ENCODE measurements at regions not wholly inside any gene's neighbourhood (a gene's known extent, or its start where the extent isn't known, plus 50 kb on each side); places are given as distances from the start of the nearest gene placed in this dataset.

GRCh38 chr2:238791354-238791753 is 56.5 kb upstream of the TWIST2 start:
- Histone ChIP-seq H3K4me3 (replicated peaks; ENCODE audit: low read depth, low read length) (no peak overlapping the region), H3K36me3 (ENCODE audit: control insufficient read depth, insufficient read depth, low read length) (no peaks in the 10 kb centered on the region), H3K27me3 (replicated peaks; ENCODE audit: control insufficient read depth, insufficient read depth, low read length) (no peaks in the 10 kb centered on the region; the same call in 1 of the 2 replicates)
- DNase-seq (ENCODE audit: extremely low read depth, insufficient read length), result no peak
- no peak for TF ChIP-seq CTCF (IDR thresholded peaks at IDR 0.05; ENCODE audit: insufficient read depth, low read length, poor library complexity, severe bottlenecking)

- no peak overlapping the region for H3K4me3 ChIP-seq (replicated peaks; ENCODE audit: low read depth, low read length)
- no peak for TF ChIP-seq CTCF (IDR thresholded peaks at IDR 0.05; ENCODE audit: insufficient read depth, low read length, poor library complexity, severe bottlenecking)
- DNase-seq (ENCODE audit: extremely low read depth, insufficient read length), result no peak
Observed at GRCh38 chr2:238793306-238793705, 54.6 kb upstream of the TWIST2 start.

GRCh38 chr2:238793801-238794449 is 54.0 kb upstream of the TWIST2 start:
- no peak overlapping the region for H3K4me3 ChIP-seq (replicated peaks; ENCODE audit: low read depth, low read length)
- H3K36me3 ChIP-seq (ENCODE audit: control insufficient read depth, insufficient read depth, low read length), result no peaks in the 10 kb centered on the region
- H3K27me3 ChIP-seq (replicated peaks; ENCODE audit: control insufficient read depth, insufficient read depth, low read length), result no peaks in the 10 kb centered on the region; the same call in 1 of the 2 replicates
- TF ChIP-seq CTCF (IDR thresholded peaks at IDR 0.05; ENCODE audit: insufficient read depth, low read length, poor library complexity, severe bottlenecking), result no peak
- no peak for DNase-seq (ENCODE audit: extremely low read depth, insufficient read length)

More at GRCh38 chr2:238793306-238793705, 54.6 kb upstream of the TWIST2 start:
- no peaks in the 10 kb centered on the region for H3K36me3 ChIP-seq (ENCODE audit: control insufficient read depth, insufficient read depth, low read length)
- H3K27me3 ChIP-seq (replicated peaks; ENCODE audit: control insufficient read depth, insufficient read depth, low read length), result no peaks in the 10 kb centered on the region; the same call in 1 of the 2 replicates

- Histone ChIP-seq H3K27me3 (replicated peaks; ENCODE audit: control insufficient read depth, insufficient read depth, low read length) (no peaks in the 10 kb centered on the region), H3K4me3 (replicated peaks; ENCODE audit: low read depth, low read length) (no peak overlapping the region), H3K36me3 (ENCODE audit: control insufficient read depth, insufficient read depth, low read length) (no peaks in the 10 kb centered on the region)
- no peak for TF ChIP-seq CTCF (IDR thresholded peaks at IDR 0.05; ENCODE audit: insufficient read depth, low read length, poor library complexity, severe bottlenecking)
- no peak for DNase-seq (ENCODE audit: extremely low read depth, insufficient read length)
Observed at GRCh38 chr2:238796223-238796885, 51.5 kb upstream of the TWIST2 start.

- H3K27me3 ChIP-seq (replicated peaks; ENCODE audit: control insufficient read depth, insufficient read depth, low read length), result no peaks in the 10 kb centered on the region
- H3K36me3 ChIP-seq (ENCODE audit: control insufficient read depth, insufficient read depth, low read length), result no peaks in the 10 kb centered on the region
- no peak for DNase-seq (ENCODE audit: extremely low read depth, insufficient read length)
- no peak overlapping the region for H3K4me3 ChIP-seq (replicated peaks; ENCODE audit: low read depth, low read length)
- TF ChIP-seq CTCF (IDR thresholded peaks at IDR 0.05; ENCODE audit: insufficient read depth, low read length, poor library complexity, severe bottlenecking), result no peak
Observed at GRCh38 chr2:238797537-238797936, 50.3 kb upstream of the TWIST2 start.

Measured in GM06990 (cell line).